ENCODE measurements at regions not wholly inside any gene's neighbourhood (a gene's known extent, or its start where the extent isn't known, plus 50 kb on each side); places are given as distances from the start of the nearest gene placed in this dataset.

GRCh38 chr1:184156521-184157393 lies 105.2 kb downstream of the TSEN15 start:
- Mint-ChIP-seq H3K9me3 (ENCODE audit: insufficient read depth) (no peaks in the 10 kb centered on the region), H3K27ac (no peak overlapping the region), H3K4me3 (no peak overlapping the region), H3K27me3 (peaks cover 31% of the 10 kb centered on the region), H3K4me1 (peaks cover 12% of the 10 kb centered on the region)
- Histone ChIP-seq H2AFZ (ENCODE audit: insufficient read depth, low read depth, low read length, poor library complexity, severe bottlenecking) (no peak overlapping the region), H3K4me1 (ENCODE audit: control insufficient read depth in 2 of 2, insufficient read depth in 2 of 2, low read length in 2 of 2) (peaks cover 7% of the 10 kb centered on the region in 2 donors), H3K79me2 (ENCODE audit: control insufficient read depth, insufficient read depth, low read length) (no peaks in the 10 kb centered on the region), H3K4me2 (replicated peaks; ENCODE audit: low read depth, low read length, poor library complexity, severe bottlenecking) (no peak overlapping the region), H3K9me3 (ENCODE audit: control extremely low read depth in 1 of 3, control insufficient read depth in 2 of 3, insufficient read depth in 1 of 3, low read length in 2 of 3) (no peaks in the 10 kb centered on the region), H3K9ac (ENCODE audit: low read length) (no peak overlapping the region), H4K20me1 (ENCODE audit: control insufficient read depth, insufficient read depth, low read length, poor library complexity, severe bottlenecking) (no peaks in the 10 kb centered on the region), H3K27me3 (replicated peaks in 1 of 4; ENCODE audit: control extremely low read depth in 1 of 4, control insufficient read depth in 3 of 4, insufficient read depth in 4 of 4, low read length in 3 of 4) (peaks cover 0 to 10% (median 0%) of the 10 kb centered on the region in 4 experiments), H3K27ac (ENCODE audit: low read length in 2 of 2) (no peak overlapping the region), H3K36me3 (replicated peaks in 1 of 2; ENCODE audit: control extremely low read depth in 1 of 2, control insufficient read depth in 1 of 2, extremely low read depth in 1 of 2, insufficient read depth in 2 of 2, low read length in 1 of 2) (no peaks in the 10 kb centered on the region), H3K4me3 (ENCODE audit: control extremely low read depth in 1 of 5, extremely low read depth in 1 of 5, insufficient read depth in 1 of 5, low read depth in 2 of 5, low read length in 4 of 5) (no peak overlapping the region)
- ChIA-PET POLR2A (no interaction called here), CTCF (no interaction called here)
- no peak for TF ChIP-seq EZH2 (IDR thresholded peaks at IDR 0.05; ENCODE audit: borderline replicate concordance, insufficient read depth, low read depth, low read length, poor library complexity, severe bottlenecking)
- no peak for TF ChIP-seq CTCF (IDR thresholded peaks at IDR 0.05)
- 94% methylated on average over 3 of the region's 5 CpGs for WGBS (ENCODE audit: insufficient coverage)
- intact Hi-C loops (cut with micrococcal nuclease), result no loop called here
- ATAC-seq (ENCODE audit: low read depth), result no peak
- no peak for DNase-seq

DNA sequence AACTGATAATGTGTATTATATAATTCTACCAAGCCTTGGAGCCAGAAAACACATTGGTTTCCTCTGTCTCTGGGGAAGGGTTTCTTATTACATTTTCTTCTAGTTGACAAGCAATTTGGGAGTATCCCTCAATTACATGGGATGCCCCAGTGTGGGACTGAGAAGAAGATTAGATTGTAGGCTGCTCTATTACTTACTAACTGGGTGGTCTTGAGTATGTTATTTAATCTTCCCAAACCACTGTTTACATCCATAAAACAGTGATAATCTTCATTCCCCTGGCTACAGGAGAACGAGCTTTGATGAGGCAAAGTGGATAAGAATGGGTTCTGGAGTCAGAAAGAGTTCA lies 105.8 kb downstream of the TSEN15 start:
- H3K9ac ChIP-seq (ENCODE audit: low read length), result no peak overlapping the region
- peaks cover 6 to 7% of the 10 kb centered on the region in 2 donors for H3K4me1 ChIP-seq (ENCODE audit: control insufficient read depth in 2 of 2, insufficient read depth in 2 of 2, low read length in 2 of 2)
- intact Hi-C loops (cut with micrococcal nuclease), result no loop called here
- WGBS (ENCODE audit: insufficient coverage), result no CpG with 5 or more reads among the region's 1 CpG
- no peak overlapping the region for H3K27ac ChIP-seq (ENCODE audit: low read length in 2 of 2)
- Mint-ChIP-seq H3K9me3 (ENCODE audit: insufficient read depth) (no peaks in the 10 kb centered on the region), H3K27ac (no peak overlapping the region), H3K27me3 (peaks cover 28% of the 10 kb centered on the region), H3K4me1 (peaks cover 11% of the 10 kb centered on the region), H3K4me3 (no peak overlapping the region)
- ATAC-seq (ENCODE audit: low read depth) (no peak), DNase-seq (no peak)
- CTCF ChIA-PET, result no interaction called here
- no peaks in the 10 kb centered on the region for H3K79me2 ChIP-seq (ENCODE audit: control insufficient read depth, insufficient read depth, low read length)
- TF ChIP-seq EZH2 (IDR thresholded peaks at IDR 0.05; ENCODE audit: borderline replicate concordance, insufficient read depth, low read depth, low read length, poor library complexity, severe bottlenecking) (no peak), CTCF (IDR thresholded peaks at IDR 0.05) (no peak)
- no peak overlapping the region for H3K4me2 ChIP-seq (replicated peaks; ENCODE audit: low read depth, low read length, poor library complexity, severe bottlenecking)
- H3K4me3 ChIP-seq (ENCODE audit: control extremely low read depth in 1 of 5, extremely low read depth in 1 of 5, insufficient read depth in 1 of 5, low read depth in 2 of 5, low read length in 4 of 5), result no peak overlapping the region
- no peaks in the 10 kb centered on the region for H3K36me3 ChIP-seq (replicated peaks in 1 of 2; ENCODE audit: control extremely low read depth in 1 of 2, control insufficient read depth in 1 of 2, extremely low read depth in 1 of 2, insufficient read depth in 2 of 2, low read length in 1 of 2)
- POLR2A ChIA-PET, result no interaction called here
- H2AFZ ChIP-seq (ENCODE audit: insufficient read depth, low read depth, low read length, poor library complexity, severe bottlenecking), result no peak overlapping the region
- H3K27me3 ChIP-seq (replicated peaks in 1 of 4; ENCODE audit: control extremely low read depth in 1 of 4, control insufficient read depth in 3 of 4, insufficient read depth in 4 of 4, low read length in 3 of 4), result peaks cover 0 to 10% (median 0%) of the 10 kb centered on the region in 4 experiments
- no peaks in the 10 kb centered on the region for H3K9me3 ChIP-seq (ENCODE audit: control extremely low read depth in 1 of 3, control insufficient read depth in 2 of 3, insufficient read depth in 1 of 3, low read length in 2 of 3)
- H4K20me1 ChIP-seq (ENCODE audit: control insufficient read depth, insufficient read depth, low read length, poor library complexity, severe bottlenecking), result no peaks in the 10 kb centered on the region
